ENCODE measurements at regions not wholly inside any gene's neighbourhood (a gene's known extent, or its start where the extent isn't known, plus 50 kb on each side); places are given as distances from the start of the nearest gene placed in this dataset.
"Not testable (repeated sequence)": the region's sequence is repeated elsewhere in the genome, so short reads cannot be mapped to it uniquely, and the experiment has no call there.

- DNase-seq (ENCODE audit: low spot score), result no peak
Measured at GRCh38 chr14:52124791-52125684, 56.2 kb upstream of the NID2 start.

- DNase-seq (ENCODE audit: low spot score), result not testable (repeated sequence)
Measured at GRCh38 chr14:52122163-52122562, 53.3 kb upstream of the NID2 start.

DNA sequence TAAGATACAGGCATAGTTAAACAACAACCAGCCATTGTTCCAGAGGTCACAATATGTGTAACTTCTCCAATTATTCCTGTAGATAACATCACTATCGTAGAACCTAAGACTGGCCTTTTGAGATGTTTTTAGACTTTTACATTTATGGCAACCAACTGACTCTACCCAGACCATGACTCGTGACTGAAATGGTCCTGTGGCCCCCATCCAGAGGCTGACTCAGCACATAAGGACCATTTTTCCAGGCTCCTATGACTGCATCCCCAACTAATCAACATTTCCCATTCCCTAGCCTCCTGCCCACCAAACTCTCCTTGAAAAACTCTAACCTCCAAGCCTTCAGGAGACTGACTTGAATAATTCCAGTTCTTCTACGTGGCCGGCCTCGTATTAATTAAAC, 52.6 kb upstream of the NID2 start:
- no peak for DNase-seq (ENCODE audit: low spot score)

DNA sequence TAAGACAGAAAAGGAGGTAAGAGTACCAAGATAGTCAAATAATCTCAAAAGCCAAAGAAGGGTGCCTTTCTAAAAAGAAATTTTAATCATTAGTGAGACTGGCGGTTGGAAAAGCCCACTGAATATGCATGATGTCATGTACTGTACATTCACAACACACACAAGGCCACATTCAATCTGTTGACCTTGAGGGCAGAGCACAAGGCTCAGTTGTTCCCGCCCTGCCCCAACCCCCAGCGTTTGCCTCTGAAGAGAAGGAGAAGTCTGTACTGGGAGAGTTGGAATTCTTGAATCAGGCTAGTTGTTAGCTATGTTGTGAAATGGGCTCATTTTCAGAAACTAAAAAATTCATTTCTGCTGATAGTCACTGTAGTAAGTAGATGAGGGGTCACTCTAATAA, 50.2 kb upstream of the NID2 start:
- DNase-seq (ENCODE audit: low spot score), result no peak
